Lung (tissue), 11 donors: ENCODE measurements at regions not wholly inside any gene's neighbourhood (a gene's known extent, or its start where the extent isn't known, plus 50 kb on each side); places are given as distances from the start of the nearest gene placed in this dataset.

Experiments used
- ATAC-seq: fragments of 200-7000 bp; cut with Tn5 transposase; one replicate; pipeline ENCODE4 v1.9.1; 2020; ENCODE audit warnings: moderate number of reproducible peaks; ENCODE audit not compliant: insufficient read depth, low FRiP score
- DNase-seq, 3 donors: peaks; one replicate each; pipeline ENCODE4 v3.0.0-alpha.2; 2013 to 2017
- H3K27ac ChIP-seq, 2 donors: one replicate each; pipeline ENCODE4 v1.5.1; 2013; ENCODE audit warnings: mild to moderate bottlenecking in 2 of 2, moderate library complexity in 2 of 2, control low read depth in 1 of 2, inconsistent platforms in 1 of 2, low read depth in 1 of 2, low read length in 1 of 2
- H3K27me3 ChIP-seq, 3 donors: one replicate each; pipeline ENCODE4 v1.5.1; 2013; ENCODE audit warnings: low read length in 2 of 3; ENCODE audit not compliant: control insufficient read depth in 3 of 3, insufficient read depth in 3 of 3
- H3K36me3 ChIP-seq, 4 donors: one replicate each; pipeline ENCODE4 v1.5.1; 2013; ENCODE audit warnings: low read length in 4 of 4, mild to moderate bottlenecking in 1 of 4, moderate library complexity in 1 of 4; ENCODE audit not compliant: control insufficient read depth in 4 of 4, insufficient read depth in 4 of 4
- H3K4me1 ChIP-seq, 5 donors: one replicate each; pipeline ENCODE4 v1.5.1; 2013; ENCODE audit warnings: low read length in 5 of 5, mild to moderate bottlenecking in 2 of 5, moderate library complexity in 1 of 5; ENCODE audit not compliant: control insufficient read depth in 5 of 5, insufficient read depth in 5 of 5
- H3K4me3 ChIP-seq: one replicate; pipeline ENCODE4 v1.5.1; 2013; ENCODE audit warnings: mild to moderate bottlenecking, control low read depth, moderate library complexity
- H3K9ac ChIP-seq, 2 donors: one replicate each; pipeline ENCODE4 v1.5.1; 2013; ENCODE audit warnings: low read length in 2 of 2, control low read depth in 1 of 2; ENCODE audit not compliant: insufficient read depth in 1 of 2
- H3K9me3 ChIP-seq, 4 donors: one replicate each; pipeline ENCODE4 v1.5.1; 2013; ENCODE audit warnings: low read length in 3 of 4, mild to moderate bottlenecking in 1 of 4, moderate library complexity in 1 of 4; ENCODE audit not compliant: control insufficient read depth in 4 of 4, insufficient read depth in 3 of 4
- CTCF ChIP-seq: IDR thresholded peaks from 2 replicates; pipeline ENCODE4 v1.5.1; 2012; ENCODE audit warnings: mild to moderate bottlenecking; ENCODE audit errors: control extremely low read depth, extremely low read depth
- WGBS, 2 donors: extraction: QIAGEN DNeasy Blood & Tissue Kit; methylation state at CpG; one replicate each; pipeline ENCODE4 v1.1.7; 2013; 5-methylcytosine and 5-hydroxymethylcytosine counted together
- donor health status: control.
- donor health status: control.
- donor health status: Bipolar disorder and iron deficiency.
- donor health status: healthy.
- donor health status: DM: yes; HTN: yes; CAD: no.

- H3K4me1 ChIP-seq: no peaks in the 10 kb centered on the region
- no peaks in the 10 kb centered on the region for H3K27me3 ChIP-seq
- DNase-seq (no peak), ATAC-seq (no peak)
- no peak overlapping the region for H3K27ac ChIP-seq
- H3K9me3 ChIP-seq: no peaks in the 10 kb centered on the region
- TF ChIP-seq CTCF: no peak
- whole genome bisulfite sequencing, 2 donors: 81 to 93% methylated on average over 4 of the region's 4 CpGs
- no peak overlapping the region for H3K4me3 ChIP-seq
- H3K36me3 ChIP-seq: no peaks in the 10 kb centered on the region
- H3K9ac ChIP-seq: no peak overlapping the region
Measured at GRCh38 chr16:72723781-72724180, 324.1 kb downstream of the ZFHX3 start.

- DNase-seq: no peak
Measured at GRCh38 chr16:72722552-72722951, 325.4 kb downstream of the ZFHX3 start.

GRCh38 chr16:72721981-72722380 is 325.9 kb downstream of the ZFHX3 start:
- H3K9ac ChIP-seq: no peak overlapping the region
- H3K27ac ChIP-seq: no peak overlapping the region
- H3K27me3 ChIP-seq: no peaks in the 10 kb centered on the region
- WGBS, 2 donors: 77 to 84% methylated on average over 4 of the region's 4 CpGs
- H3K9me3 ChIP-seq: no peaks in the 10 kb centered on the region
- TF ChIP-seq CTCF: no peak
- DNase-seq (no peak), ATAC-seq (no peak)
- no peak overlapping the region for H3K4me3 ChIP-seq
- H3K36me3 ChIP-seq: no peaks in the 10 kb centered on the region
- H3K4me1 ChIP-seq: no peaks in the 10 kb centered on the region

More at GRCh38 chr16:72722552-72722951, 325.4 kb downstream of the ZFHX3 start:
- H3K27me3 ChIP-seq: no peaks in the 10 kb centered on the region
- no peak overlapping the region for H3K4me3 ChIP-seq
- ATAC-seq: no peak
- no peaks in the 10 kb centered on the region for H3K36me3 ChIP-seq
- no peak overlapping the region for H3K27ac ChIP-seq
- H3K9ac ChIP-seq: no peak overlapping the region
- TF ChIP-seq CTCF: no peak
- WGBS, 2 donors: 86 to 87% methylated on average over 5 of the region's 5 CpGs
- H3K4me1 ChIP-seq: no peaks in the 10 kb centered on the region
- H3K9me3 ChIP-seq: no peaks in the 10 kb centered on the region

- no peak for DNase-seq
- H3K27me3 ChIP-seq: no peaks in the 10 kb centered on the region
- H3K9me3 ChIP-seq: peaks cover 0 to 10% (median 3%) of the 10 kb centered on the region in 4 donors
- no peak overlapping the region for H3K9ac ChIP-seq
- no peaks in the 10 kb centered on the region for H3K36me3 ChIP-seq
- H3K4me3 ChIP-seq: no peak overlapping the region
- no peak for TF ChIP-seq CTCF
- no peaks in the 10 kb centered on the region for H3K4me1 ChIP-seq
- H3K27ac ChIP-seq: no peak overlapping the region
- 93 to 97% methylated on average over 1 of the region's 1 CpG for WGBS, 2 donors
- ATAC-seq: no peak
Measured at GRCh38 chr16:72715267-72715666, 332.7 kb downstream of the ZFHX3 start.
